ENCODE measurements at regions not wholly inside any gene's neighbourhood (a gene's known extent, or its start where the extent isn't known, plus 50 kb on each side); places are given as distances from the start of the nearest gene placed in this dataset.

GRCh38 chr22:48745842-48746788, 1081.6 kb downstream of the BRD1 start (continued):
- no peak for TF ChIP-seq BHLHE40 (IDR thresholded peaks at IDR 0.05; ENCODE audit: low read depth, low read length)

- H2BK15ac ChIP-seq (ENCODE audit: low read depth, low read length), result no peak overlapping the region
- ChIA-PET CTCF (no interaction called here), POLR2A (ENCODE audit: unreplicated experiment) (no interaction called here)
- H4K20me1 ChIP-seq (ENCODE audit: insufficient read depth, low read length), result no peaks in the 10 kb centered on the region
- no peak overlapping the region for H3K23ac ChIP-seq (ENCODE audit: low read depth, low read length)
- no peak overlapping the region for H2BK20ac ChIP-seq (ENCODE audit: low read depth, low read length)
- H2BK120ac ChIP-seq (ENCODE audit: low read depth, low read length), result no peak overlapping the region
- H4K91ac ChIP-seq (ENCODE audit: insufficient read depth, low read depth, low read length), result no peak overlapping the region
- no peak for TF ChIP-seq NFE2L2 (IDR thresholded peaks at IDR 0.05; ENCODE audit: low read depth, low read length)
- TF ChIP-seq USF2 (IDR thresholded peaks at IDR 0.05; ENCODE audit: low read depth, low read length), result no peak
- TF ChIP-seq SMC3 (IDR thresholded peaks at IDR 0.05; ENCODE audit: low read depth, low read length), result no peak
- TF ChIP-seq MXI1 (IDR thresholded peaks at IDR 0.05; ENCODE audit: borderline replicate concordance, low read depth, low read length), result no peak
- no peak for TF ChIP-seq MAZ (IDR thresholded peaks at IDR 0.05; ENCODE audit: borderline replicate concordance, low read depth, low read length)
- TF ChIP-seq CTCF (conservative IDR thresholded peaks at IDR 0.05; ENCODE audit: low read depth, low read length), result no peak
- no peak for TF ChIP-seq ELK1 (IDR thresholded peaks at IDR 0.05; ENCODE audit: borderline replicate concordance, low read depth, low read length)
- H3K4ac ChIP-seq (ENCODE audit: low read depth, low read length), result no peak overlapping the region
- no peaks in the 10 kb centered on the region for H3K79me1 ChIP-seq (ENCODE audit: low read depth in 1 of 2, low read length in 2 of 2)
- H3K36me3 ChIP-seq (ENCODE audit: control insufficient read depth, insufficient read depth, low read length), result no peaks in the 10 kb centered on the region
- H3K4me3 ChIP-seq (ENCODE audit: insufficient read depth, low read depth, low read length), result no peak overlapping the region
- H2AFZ ChIP-seq (replicated peaks; ENCODE audit: low read length, poor library complexity), result no peak overlapping the region
- no peak overlapping the region for H3K9ac ChIP-seq (ENCODE audit: low read depth, low read length)
- no peak for DNase-seq
- no TSS peak for BruUV-seq (replicated peaks)
- H3K9me1 ChIP-seq (ENCODE audit: insufficient read depth, low read length), result no peaks in the 10 kb centered on the region
- H3K4me1 ChIP-seq (ENCODE audit: control insufficient read depth, insufficient read depth, low read length), result no peaks in the 10 kb centered on the region
- H3K56ac ChIP-seq (ENCODE audit: extremely low read depth, insufficient read depth, low read length), result no peak overlapping the region
- H3K18ac ChIP-seq (ENCODE audit: low read depth, low read length), result no peak overlapping the region
- H4K5ac ChIP-seq (ENCODE audit: low read depth, low read length), result no peak overlapping the region
- in situ Hi-C loops (cut with MboI; ENCODE audit: low sequenced_read_pairs) (no loop called here), intact Hi-C loops (cut with micrococcal nuclease) (no loop called here), dilution Hi-C loops (cut with HindIII; ENCODE audit: low sequenced_read_pairs, unreplicated experiment) (no loop called here)
- H4K8ac ChIP-seq (ENCODE audit: low read depth in 2 of 2, low read length in 2 of 2), result no peak overlapping the region
- no peak for ATAC-seq (ENCODE audit: low read depth)
- H2AK9ac ChIP-seq (replicated peaks; ENCODE audit: low read depth, low read length, poor library complexity), result no peak overlapping the region
- no peaks in the 10 kb centered on the region for H3K27me3 ChIP-seq (ENCODE audit: control insufficient read depth, insufficient read depth, low read length)
- H3K9me3 ChIP-seq (ENCODE audit: control insufficient read depth, insufficient read depth, low read length), result peaks cover 79% of the 10 kb centered on the region
- H2AK5ac ChIP-seq (ENCODE audit: low read depth, low read length), result no peak overlapping the region
- 83% methylated on average over 35 of the region's 40 CpGs; no CpG with 5 or more reads in 1 of the 2 experiments for WGBS, 2 experiments (ENCODE audit: extremely low coverage in 2 of 2, insufficient read length in 1 of 2)
- no peak overlapping the region for H3K4me2 ChIP-seq (ENCODE audit: low read depth, low read length)
- H2BK5ac ChIP-seq (ENCODE audit: low read depth, low read length, poor library complexity, severe bottlenecking), result no peak overlapping the region
- no peak overlapping the region for H3K27ac ChIP-seq (ENCODE audit: insufficient read depth, low read length)
- no peak overlapping the region for H3K14ac ChIP-seq (replicated peaks; ENCODE audit: low read depth, low read length)
Measured at GRCh38 chr22:48744967-48745841, 1082.5 kb downstream of the BRD1 start.

Measured in IMR-90 (cell line).